BJ (cell line): ENCODE measurements at regions not wholly inside any gene's neighbourhood (a gene's known extent, or its start where the extent isn't known, plus 50 kb on each side); places are given as distances from the start of the nearest gene placed in this dataset.

Source experiments
- CTCF ChIA-PET: fragments of 350-600 bp; formaldehyde crosslinking; extraction: SDS; loops from one replicate; lab custom pipeline; 2021; ENCODE audit warnings: antibody characterized with exemption, inconsistent platforms; lab: Yijun Ruan, JAX
- POLR2A ChIA-PET: fragments of 300-600 bp; sonication (Branson Sonifier 250); formaldehyde crosslinking; extraction: SDS; loops from one replicate; lab custom pipeline; 2021; ENCODE audit warnings: antibody characterized with exemption; lab: Charles Lee
- DNase-seq: peaks from one replicate; pipeline ENCODE4 v3.0.0-alpha.2; 2011; ENCODE audit warnings: low read depth
- H3K27me3 ChIP-seq: 2 replicates; pipeline ENCODE4 v1.6.0; 2011; ENCODE audit warnings: low read length; ENCODE audit not compliant: control insufficient read depth, insufficient read depth
- H3K36me3 ChIP-seq: 2 replicates; pipeline ENCODE4 v1.5.1; 2011; ENCODE audit warnings: low read length; ENCODE audit not compliant: control insufficient read depth, insufficient read depth
- H3K4me3 ChIP-seq: 2 replicates; pipeline ENCODE4 v1.5.1; 2011; ENCODE audit warnings: low read depth, mild to moderate bottlenecking, control low read depth, low read length
- CTCF ChIP-seq: IDR thresholded peaks from 2 replicates; pipeline ENCODE4 v1.5.1; 2011; ENCODE audit warnings: low read depth, mild to moderate bottlenecking, control low read depth, inconsistent platforms, low read length, moderate library complexity; ENCODE audit not compliant: insufficient read depth

GRCh38 chr20:6468423-6469116 is 298.9 kb upstream of the BMP2 start:
- H3K27me3 ChIP-seq: no peaks in the 10 kb centered on the region
- H3K36me3 ChIP-seq: no peaks in the 10 kb centered on the region
- POLR2A ChIA-PET: no interaction called here
- CTCF ChIA-PET: interaction anchor here (0.6 kb wide), 1 partner anchor 30 kb away, joined by 3 read pairs; no protein-coding TSS in a partner anchor
- no peak for TF ChIP-seq CTCF
- no peak for DNase-seq
- H3K4me3 ChIP-seq: no peak overlapping the region

- H3K4me3 ChIP-seq: no peak overlapping the region
- POLR2A ChIA-PET: no interaction called here
- no peaks in the 10 kb centered on the region for H3K36me3 ChIP-seq
- CTCF ChIA-PET: no interaction called here
- no peak for TF ChIP-seq CTCF
- no peaks in the 10 kb centered on the region for H3K27me3 ChIP-seq
- DNase-seq: no peak
These were observed 299.9 kb upstream of the BMP2 start for GRCh38 chr20:6467562-6467961.

GRCh38 chr20:6466075-6466810 is 301.2 kb upstream of the BMP2 start:
- Histone ChIP-seq H3K4me3 (no peak overlapping the region), H3K27me3 (no peaks in the 10 kb centered on the region), H3K36me3 (no peaks in the 10 kb centered on the region)
- CTCF ChIA-PET: no interaction called here
- no peak for TF ChIP-seq CTCF
- DNase-seq: no peak
- POLR2A ChIA-PET: no interaction called here

- POLR2A ChIA-PET: no interaction called here
- TF ChIP-seq CTCF: no peak
- no peaks in the 10 kb centered on the region for H3K36me3 ChIP-seq
- CTCF ChIA-PET: no interaction called here
- no peak overlapping the region for H3K4me3 ChIP-seq
- H3K27me3 ChIP-seq: no peaks in the 10 kb centered on the region
- DNase-seq: no peak
These were observed 316.6 kb upstream of the BMP2 start for GRCh38 chr20:6450841-6451240.

GRCh38 chr20:6440443-6440799 is 317.6 kb upstream of the FERMT1 start:
- POLR2A ChIA-PET: no interaction called here
- CTCF ChIA-PET: interaction anchor here (0.6 to 0.9 kb wide), 2 partner anchors 13 to 18 kb away, joined by 3 to 4 read pairs; no protein-coding TSS in a partner anchor
- no peak overlapping the region for H3K4me3 ChIP-seq
- TF ChIP-seq CTCF: no peak
- no peaks in the 10 kb centered on the region for H3K27me3 ChIP-seq
- DNase-seq: no peak
- H3K36me3 ChIP-seq: no peaks in the 10 kb centered on the region
